ENCODE measurements at regions not wholly inside any gene's neighbourhood (a gene's known extent, or its start where the extent isn't known, plus 50 kb on each side); places are given as distances from the start of the nearest gene placed in this dataset.
"Not testable (repeated sequence)": the region's sequence is repeated elsewhere in the genome, so short reads cannot be mapped to it uniquely, and the experiment has no call there.

DNA sequence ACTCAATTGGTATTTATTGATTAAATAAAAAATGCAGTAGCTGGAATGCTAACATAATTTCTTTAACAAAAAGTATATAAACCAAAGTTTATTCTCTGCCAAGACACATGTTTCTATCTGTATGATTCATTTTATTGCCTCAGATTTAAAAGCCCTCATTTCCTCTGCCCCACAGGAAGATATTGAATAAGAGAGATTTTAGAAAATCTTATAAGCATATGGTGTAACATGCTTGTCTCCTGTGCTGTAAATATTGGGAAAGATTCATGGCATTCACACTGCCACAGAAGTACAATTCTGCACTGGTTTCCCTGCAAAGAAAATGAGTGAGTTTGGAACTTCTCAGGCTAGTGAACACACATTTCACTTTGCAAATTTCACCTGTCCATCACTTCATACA lies 134.9 kb upstream of the FBXL7 start:
- POLR2A ChIA-PET = no interaction called here
- TF ChIP-seq CTCF (IDR thresholded peaks at IDR 0.05; ENCODE audit: control extremely low read depth, extremely low read depth, low read depth, missing control alignments) = no peak
- CTCF ChIA-PET = interaction anchor here (1.4 to 2.6 kb wide), 2 partner anchors 11 kb away, joined by 4 to 8 read pairs; no protein-coding TSS in a partner anchor
- DNase-seq (ENCODE audit: extremely low spot score) = no peak

DNA sequence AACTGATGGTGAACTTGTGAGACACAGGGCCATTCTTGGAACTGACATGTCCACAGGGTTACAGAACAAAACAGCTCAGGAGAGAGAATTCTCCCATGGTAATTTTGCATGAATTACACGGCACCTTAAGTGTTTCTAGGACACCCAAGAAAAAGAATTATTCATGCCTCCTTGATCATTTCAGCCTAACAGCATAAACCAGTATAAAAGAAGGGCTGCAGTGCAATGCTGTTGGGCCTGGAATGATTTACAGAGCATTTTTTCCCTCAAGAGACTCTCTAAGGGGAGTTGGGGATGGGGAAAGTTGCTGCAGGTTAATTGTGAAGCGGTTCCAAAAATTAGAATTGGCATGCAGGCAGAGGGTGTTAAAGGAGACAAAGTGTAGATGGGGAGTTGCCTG lies 136.4 kb upstream of the FBXL7 start:
- POLR2A ChIA-PET = no interaction called here
- CTCF ChIA-PET = interaction anchor here (1.3 to 2.6 kb wide), 3 partner anchors 10 to 42 kb away, joined by 3 to 8 read pairs (median 7); no protein-coding TSS in a partner anchor
- TF ChIP-seq CTCF (IDR thresholded peaks at IDR 0.05; ENCODE audit: control extremely low read depth, extremely low read depth, low read depth, missing control alignments) = no peak
- DNase-seq (ENCODE audit: extremely low spot score) = no peak

GRCh38 chr5:15357092-15357453 lies 142.9 kb upstream of the FBXL7 start:
- CTCF ChIA-PET; DNase-seq (ENCODE audit: extremely low spot score); POLR2A ChIA-PET: not testable (repeated sequence)

- POLR2A ChIA-PET; DNase-seq (ENCODE audit: extremely low spot score); CTCF ChIA-PET: not testable (repeated sequence)
Observed at GRCh38 chr5:15356308-15357091, 143.5 kb upstream of the FBXL7 start.

DNA sequence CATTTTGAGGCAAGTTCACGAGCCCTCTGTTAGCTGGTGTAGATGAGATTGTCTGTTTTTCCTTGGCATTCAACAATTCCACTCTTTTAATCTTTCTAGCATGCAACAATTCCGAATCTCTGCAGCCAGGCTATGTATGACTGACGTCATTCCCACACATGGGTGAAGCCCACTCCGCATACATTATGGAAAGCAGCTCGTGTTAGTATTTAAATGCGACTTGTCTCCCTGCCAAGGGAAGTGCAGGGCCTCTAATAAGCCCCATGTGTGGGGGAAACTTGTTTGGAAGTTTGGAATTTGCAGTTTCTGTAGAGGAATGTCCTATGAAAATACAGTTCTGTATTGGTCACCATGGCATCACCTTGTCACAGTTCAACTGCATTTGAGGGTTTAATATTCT lies 146.0 kb upstream of the FBXL7 start:
- CTCF ChIA-PET = interaction anchor here (1.3 kb wide), 1 partner anchor 11 kb away, joined by 4 read pairs; no protein-coding TSS in a partner anchor
- no peak for TF ChIP-seq CTCF (IDR thresholded peaks at IDR 0.05; ENCODE audit: control extremely low read depth, extremely low read depth, low read depth, missing control alignments)
- POLR2A ChIA-PET = no interaction called here
- DNase-seq (ENCODE audit: extremely low spot score) = no peak

DNA sequence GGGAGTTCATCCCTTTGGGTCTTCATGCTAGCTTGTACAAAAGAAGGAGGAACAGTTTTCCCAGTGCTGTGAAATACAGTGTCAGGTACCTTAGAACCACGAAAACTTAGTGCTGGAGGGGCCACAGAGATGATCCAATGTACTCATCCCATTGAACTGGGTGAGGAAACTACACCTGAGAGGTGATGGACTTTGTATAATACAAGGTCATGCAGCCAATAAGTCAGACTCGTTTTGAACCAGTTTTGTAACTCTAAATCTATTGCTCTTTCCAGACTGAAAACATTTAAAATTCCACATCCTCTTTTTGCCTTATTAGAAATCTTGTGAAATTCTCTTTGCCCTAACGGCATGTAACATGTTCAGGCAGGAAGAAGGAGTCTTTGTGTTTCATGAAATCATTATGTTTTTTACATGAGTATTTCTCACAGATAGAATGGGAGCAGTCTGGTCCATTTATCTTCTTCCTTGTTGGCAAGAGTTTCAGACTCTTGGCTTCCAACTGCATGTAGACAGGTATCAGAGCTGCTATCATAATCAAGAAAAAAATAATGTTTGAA lies 146.8 kb upstream of the FBXL7 start:
- DNase-seq (ENCODE audit: extremely low spot score) = no peak
- CTCF ChIA-PET = interaction anchor here (1.2 to 1.3 kb wide), 2 partner anchors 11 to 33 kb away, joined by 3 to 4 read pairs; no protein-coding TSS in a partner anchor
- no peak for TF ChIP-seq CTCF (IDR thresholded peaks at IDR 0.05; ENCODE audit: control extremely low read depth, extremely low read depth, low read depth, missing control alignments)
- POLR2A ChIA-PET = no interaction called here

DNA sequence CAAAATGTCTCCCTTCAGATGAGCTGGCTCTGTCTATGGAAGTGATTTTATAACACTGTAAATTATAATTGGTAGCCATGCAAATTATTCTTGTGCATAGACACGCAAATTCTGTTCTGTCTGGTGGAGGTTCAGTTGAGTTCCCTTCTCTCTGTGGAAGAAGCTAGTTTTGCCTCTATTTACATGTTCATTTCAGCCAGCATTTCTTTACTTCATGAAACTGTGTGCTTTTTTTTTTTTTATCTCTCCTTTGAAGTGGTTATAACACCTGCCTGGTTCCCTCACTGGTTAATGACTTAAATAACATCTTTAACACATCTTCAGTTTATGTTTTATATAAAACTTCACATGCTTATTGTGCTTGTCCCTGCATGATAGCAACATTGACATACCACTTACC lies 149.4 kb upstream of the FBXL7 start:
- TF ChIP-seq CTCF (IDR thresholded peaks at IDR 0.05; ENCODE audit: control extremely low read depth, extremely low read depth, low read depth, missing control alignments) = no peak
- no peak for DNase-seq (ENCODE audit: extremely low spot score)
- ChIA-PET CTCF (no interaction called here), POLR2A (no interaction called here)

Data from GM10248 (cell line).